ENCODE measurements at regions not wholly inside any gene's neighbourhood (a gene's known extent, or its start where the extent isn't known, plus 50 kb on each side); places are given as distances from the start of the nearest gene placed in this dataset.

DNA sequence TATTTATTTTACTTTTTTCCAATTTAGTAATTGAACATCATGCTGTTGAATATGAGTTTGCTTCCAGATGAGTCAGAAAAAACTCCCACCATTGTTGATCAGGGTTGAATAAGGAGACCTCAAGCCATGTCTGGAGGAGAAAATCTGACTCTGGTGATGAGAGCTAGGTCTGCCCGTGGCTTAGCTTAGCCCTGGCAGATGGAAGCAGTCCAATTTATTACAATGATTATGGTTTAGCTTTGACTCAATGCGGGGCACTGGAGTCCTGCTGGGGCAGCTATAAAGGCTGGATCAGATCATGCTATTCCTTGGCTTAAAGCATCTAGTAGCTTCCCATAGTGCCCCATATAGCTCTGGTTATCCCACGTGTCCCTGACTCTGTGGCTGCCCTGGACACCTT, 506.5 kb downstream of the MN1 start:
- H3K36me3 ChIP-seq = no peaks in the 10 kb centered on the region
- peaks cover 11% of the 10 kb centered on the region for H3K4me1 ChIP-seq (ENCODE audit: low read depth)
- H3K27me3 ChIP-seq = no peaks in the 10 kb centered on the region
- H3K9me3 ChIP-seq (ENCODE audit: low read depth) = no peaks in the 10 kb centered on the region
- TF ChIP-seq, protein P1, sequence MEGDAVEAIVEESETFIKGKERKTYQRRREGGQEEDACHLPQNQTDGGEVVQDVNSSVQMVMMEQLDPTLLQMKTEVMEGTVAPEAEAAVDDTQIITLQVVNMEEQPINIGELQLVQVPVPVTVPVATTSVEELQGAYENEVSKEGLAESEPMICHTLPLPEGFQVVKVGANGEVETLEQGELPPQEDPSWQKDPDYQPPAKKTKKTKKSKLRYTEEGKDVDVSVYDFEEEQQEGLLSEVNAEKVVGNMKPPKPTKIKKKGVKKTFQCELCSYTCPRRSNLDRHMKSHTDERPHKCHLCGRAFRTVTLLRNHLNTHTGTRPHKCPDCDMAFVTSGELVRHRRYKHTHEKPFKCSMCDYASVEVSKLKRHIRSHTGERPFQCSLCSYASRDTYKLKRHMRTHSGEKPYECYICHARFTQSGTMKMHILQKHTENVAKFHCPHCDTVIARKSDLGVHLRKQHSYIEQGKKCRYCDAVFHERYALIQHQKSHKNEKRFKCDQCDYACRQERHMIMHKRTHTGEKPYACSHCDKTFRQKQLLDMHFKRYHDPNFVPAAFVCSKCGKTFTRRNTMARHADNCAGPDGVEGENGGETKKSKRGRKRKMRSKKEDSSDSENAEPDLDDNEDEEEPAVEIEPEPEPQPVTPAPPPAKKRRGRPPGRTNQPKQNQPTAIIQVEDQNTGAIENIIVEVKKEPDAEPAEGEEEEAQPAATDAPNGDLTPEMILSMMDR (IDR thresholded peaks at IDR 0.05; ENCODE audit: low read depth, low read length) = no peak
- H3K4me3 ChIP-seq = no peak overlapping the region
- no peak overlapping the region for H3K27ac ChIP-seq
- no peak for DNase-seq (ENCODE audit: low read depth in 1 of 2, low spot score in 1 of 2)

DNA sequence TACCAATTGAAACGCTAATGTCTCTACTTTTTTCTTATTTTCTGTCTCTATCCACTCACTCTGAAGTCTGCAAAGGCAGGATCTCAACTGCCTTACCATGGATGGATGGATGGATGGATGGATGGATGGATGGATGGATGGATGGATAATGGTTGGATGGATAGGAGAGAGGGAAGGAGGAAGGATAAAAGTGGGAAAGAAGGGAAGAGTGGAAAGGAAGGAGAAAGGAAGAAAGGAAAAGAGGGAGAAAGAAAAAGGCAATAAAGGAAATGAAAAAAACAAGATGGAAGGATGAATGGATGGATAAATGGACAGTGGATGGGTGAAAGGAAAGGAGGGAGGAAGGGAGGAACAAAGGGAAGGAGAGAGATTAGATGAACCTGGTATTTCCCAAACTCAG, 506.0 kb downstream of the MN1 start:
- Histone ChIP-seq H3K27ac (no peak overlapping the region), H3K4me3 (no peak overlapping the region), H3K9me3 (ENCODE audit: low read depth) (no peaks in the 10 kb centered on the region), H3K27me3 (no peaks in the 10 kb centered on the region), H3K36me3 (no peaks in the 10 kb centered on the region), H3K4me1 (ENCODE audit: low read depth) (peaks cover 11% of the 10 kb centered on the region)
- TF ChIP-seq, protein P1 (IDR thresholded peaks at IDR 0.05; ENCODE audit: low read depth, low read length) = no peak
- DNase-seq (ENCODE audit: low read depth in 1 of 2, low spot score in 1 of 2) = no peak

DNA sequence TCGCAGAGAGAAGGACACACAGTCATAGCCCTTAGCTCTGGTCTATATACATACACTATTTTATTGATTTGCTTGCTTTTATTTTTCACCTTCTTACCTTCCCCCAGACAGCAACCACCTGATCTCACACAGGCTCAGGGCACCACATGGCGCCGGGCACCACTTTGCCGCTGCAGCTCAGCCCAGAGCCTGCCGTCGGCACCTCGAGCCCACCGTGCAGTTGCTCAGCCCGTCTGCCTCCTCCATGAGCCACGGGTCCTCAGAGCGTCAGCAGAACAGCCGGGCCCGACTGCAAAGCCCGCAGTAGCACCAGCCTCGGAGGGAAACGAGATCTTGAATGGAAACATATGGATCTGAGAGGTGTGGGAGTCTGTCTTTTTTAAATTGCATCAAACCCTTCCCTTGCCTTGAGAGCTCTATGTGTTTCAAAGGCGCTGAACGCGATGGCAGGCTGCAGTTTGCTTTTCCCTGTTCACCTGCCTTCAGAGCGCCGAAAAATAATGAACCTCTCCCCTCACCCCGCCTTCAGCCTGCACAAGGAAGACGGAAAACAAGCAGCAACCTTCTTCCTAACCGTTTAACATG, 505.4 kb downstream of the MN1 start:
- no peaks in the 10 kb centered on the region for H3K27me3 ChIP-seq
- TF ChIP-seq, protein P1 (IDR thresholded peaks at IDR 0.05; ENCODE audit: low read depth, low read length) = no peak
- no peaks in the 10 kb centered on the region for H3K36me3 ChIP-seq
- no peak overlapping the region for H3K4me3 ChIP-seq
- H3K4me1 ChIP-seq (ENCODE audit: low read depth) = peaks cover 11% of the 10 kb centered on the region
- no peaks in the 10 kb centered on the region for H3K9me3 ChIP-seq (ENCODE audit: low read depth)
- no peak for DNase-seq (ENCODE audit: low read depth in 1 of 2, low spot score in 1 of 2)
- H3K27ac ChIP-seq = no peak overlapping the region

DNA sequence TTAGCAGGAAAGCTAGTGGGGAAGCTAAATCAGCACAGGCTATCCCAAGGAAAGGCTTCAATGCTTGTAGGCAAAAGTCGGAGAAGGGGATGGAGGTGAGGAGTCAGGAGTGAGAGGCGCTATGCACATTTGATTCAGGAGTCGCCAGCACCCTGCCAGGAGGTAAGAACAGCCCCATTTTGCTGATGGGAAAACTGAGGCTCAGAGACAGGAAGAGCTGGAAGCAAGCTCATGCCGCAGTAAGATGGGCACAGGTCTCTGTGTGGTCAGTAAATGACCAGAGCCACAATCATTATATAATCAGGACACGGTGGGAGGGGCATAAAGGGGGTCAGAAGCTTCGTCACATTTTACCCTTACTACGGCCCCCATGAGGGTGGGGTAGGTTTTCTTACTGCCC, 504.4 kb downstream of the MN1 start:
- Histone ChIP-seq H3K36me3 (no peaks in the 10 kb centered on the region), H3K9me3 (ENCODE audit: low read depth) (no peaks in the 10 kb centered on the region), H3K4me1 (ENCODE audit: low read depth) (peaks cover 11% of the 10 kb centered on the region), H3K27ac (no peak overlapping the region), H3K4me3 (no peak overlapping the region), H3K27me3 (no peaks in the 10 kb centered on the region)
- TF ChIP-seq, protein P1 (IDR thresholded peaks at IDR 0.05; ENCODE audit: low read depth, low read length) = no peak
- no peak for DNase-seq (ENCODE audit: low read depth in 1 of 2, low spot score in 1 of 2)

DNA sequence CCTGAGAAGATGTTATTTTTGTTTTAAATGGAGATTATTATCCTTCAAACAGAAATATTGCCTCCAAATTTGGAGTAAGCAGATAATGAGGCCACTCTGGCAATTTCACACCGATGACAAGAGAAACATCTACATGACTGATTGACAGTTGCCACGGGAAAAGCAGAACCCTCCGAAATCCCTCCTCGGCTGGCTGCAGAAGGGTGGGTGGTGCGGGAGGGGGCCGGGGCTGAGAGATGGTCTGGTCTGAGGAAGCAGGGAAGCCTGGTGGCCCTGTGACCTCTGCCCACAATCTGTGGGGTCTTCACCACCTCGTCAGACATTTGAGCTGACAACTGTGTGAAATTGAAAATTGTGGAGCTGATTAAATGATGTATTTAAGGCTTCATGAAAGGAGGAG, 503.2 kb downstream of the MN1 start:
- H3K27me3 ChIP-seq = no peaks in the 10 kb centered on the region
- no peak overlapping the region for H3K27ac ChIP-seq
- no peaks in the 10 kb centered on the region for H3K9me3 ChIP-seq (ENCODE audit: low read depth)
- peaks cover 11% of the 10 kb centered on the region for H3K4me1 ChIP-seq (ENCODE audit: low read depth)
- TF ChIP-seq, protein P1 (IDR thresholded peaks at IDR 0.05; ENCODE audit: low read depth, low read length) = no peak
- H3K4me3 ChIP-seq = no peak overlapping the region
- H3K36me3 ChIP-seq = no peaks in the 10 kb centered on the region
- no peak for DNase-seq (ENCODE audit: low read depth in 1 of 2, low spot score in 1 of 2)

DNA sequence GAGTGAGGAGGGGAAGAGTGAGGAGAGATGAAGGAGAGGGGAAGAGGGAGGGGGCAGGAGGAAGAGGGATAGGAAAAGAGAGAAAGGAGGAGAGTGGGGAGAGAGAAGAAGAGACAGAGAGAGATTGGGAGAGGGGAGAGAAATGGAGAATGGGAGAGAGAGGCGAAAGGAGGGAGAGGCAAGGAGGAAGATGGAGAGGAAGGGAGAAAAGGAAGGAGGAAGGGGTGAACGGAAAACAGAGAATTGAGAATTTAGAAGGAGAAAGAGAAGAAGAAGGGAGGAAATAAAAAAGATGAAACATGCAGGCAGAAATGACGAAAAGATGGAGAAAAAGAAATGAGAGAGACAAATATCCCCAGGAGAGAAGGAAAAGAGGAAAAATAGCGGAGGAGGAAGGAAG, 502.8 kb downstream of the MN1 start:
- Histone ChIP-seq H3K27ac (no peak overlapping the region), H3K9me3 (ENCODE audit: low read depth) (no peaks in the 10 kb centered on the region), H3K27me3 (no peaks in the 10 kb centered on the region), H3K4me3 (no peak overlapping the region), H3K4me1 (ENCODE audit: low read depth) (peaks cover 11% of the 10 kb centered on the region), H3K36me3 (no peaks in the 10 kb centered on the region)
- TF ChIP-seq, protein P1 (IDR thresholded peaks at IDR 0.05; ENCODE audit: low read depth, low read length) = no peak
- DNase-seq (ENCODE audit: low read depth in 1 of 2, low spot score in 1 of 2) = no peak

Measured in cardiac muscle cell (in vitro differentiated cells and primary cell).